ENCODE measurements at regions not wholly inside any gene's neighbourhood (a gene's known extent, or its start where the extent isn't known, plus 50 kb on each side); places are given as distances from the start of the nearest gene placed in this dataset.
A peak's percentile ranks its signal among the peaks of the same experiment; 100 is the strongest.

DNA sequence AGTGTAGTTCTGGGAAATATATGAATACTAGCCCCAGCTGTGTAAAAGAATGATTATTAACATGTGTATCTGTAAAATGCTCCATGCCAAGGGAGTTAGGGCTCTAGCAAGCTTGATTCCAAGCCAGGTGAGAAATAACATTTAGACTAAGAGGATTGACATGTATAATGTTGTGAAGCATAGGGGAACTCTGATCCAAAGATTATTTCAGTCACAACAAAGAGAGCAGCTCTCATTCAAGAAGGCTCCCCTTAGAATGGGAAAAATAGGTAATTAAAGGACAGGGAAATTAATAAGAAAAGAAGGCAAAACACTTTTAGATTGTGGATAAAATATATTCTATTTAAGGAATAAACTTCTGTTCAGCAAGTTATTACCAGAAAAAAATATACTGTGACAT, 347.3 kb upstream of the CDH7 start:
- no peak for DNase-seq

DNA sequence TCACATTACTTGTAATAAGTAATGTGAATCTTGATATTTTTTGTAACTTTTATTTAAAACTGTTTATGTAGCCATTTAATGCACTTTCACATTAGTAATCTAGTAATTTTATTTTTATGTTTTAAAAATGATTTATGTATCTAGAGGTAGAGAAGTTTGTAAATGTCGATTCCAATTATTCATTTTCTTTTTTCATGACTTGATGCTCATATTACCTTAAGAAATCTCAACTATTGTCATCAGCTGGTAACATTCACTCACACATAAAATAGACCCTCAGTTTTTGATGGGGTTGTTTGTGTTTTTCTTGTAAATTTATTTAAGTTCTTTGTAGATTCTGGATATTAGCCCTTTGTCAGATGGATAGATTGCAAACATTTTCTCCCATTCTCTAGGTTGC, 351.7 kb upstream of the CDH7 start:
- no peak for DNase-seq

DNA sequence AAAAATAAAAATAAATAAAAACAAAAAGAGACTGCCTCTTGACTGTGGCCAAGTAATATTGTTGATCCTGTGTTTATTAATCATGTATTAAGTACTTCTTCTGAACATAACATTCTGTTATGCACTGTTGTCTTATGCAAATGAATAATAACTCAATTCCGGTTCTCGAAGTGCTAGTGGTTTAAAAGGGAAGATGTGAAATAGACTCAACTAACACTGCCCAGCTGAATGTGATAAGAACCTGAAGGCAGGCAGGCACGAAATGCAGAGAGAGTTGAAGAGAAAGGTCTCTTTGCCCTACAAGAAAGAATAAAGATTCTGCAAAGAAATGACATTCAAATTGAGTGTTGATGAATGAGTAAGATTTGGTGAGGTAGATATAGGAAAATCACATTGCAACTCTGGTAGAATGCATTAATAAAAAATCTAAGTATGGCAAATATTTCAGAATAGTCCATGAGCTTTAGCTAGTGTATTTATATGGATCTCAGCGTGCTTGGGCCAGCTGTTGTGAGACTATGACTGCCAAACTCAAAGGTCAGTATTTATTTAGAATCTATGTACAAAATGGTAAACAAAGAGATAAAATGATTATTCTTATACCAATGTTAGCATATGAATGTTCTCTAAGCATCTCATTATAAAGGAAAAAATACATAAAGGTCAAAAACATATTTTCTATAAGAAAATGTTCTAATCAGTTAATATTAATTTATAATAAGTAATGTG, 352.3 kb upstream of the CDH7 start:
- no peak for DNase-seq

DNA sequence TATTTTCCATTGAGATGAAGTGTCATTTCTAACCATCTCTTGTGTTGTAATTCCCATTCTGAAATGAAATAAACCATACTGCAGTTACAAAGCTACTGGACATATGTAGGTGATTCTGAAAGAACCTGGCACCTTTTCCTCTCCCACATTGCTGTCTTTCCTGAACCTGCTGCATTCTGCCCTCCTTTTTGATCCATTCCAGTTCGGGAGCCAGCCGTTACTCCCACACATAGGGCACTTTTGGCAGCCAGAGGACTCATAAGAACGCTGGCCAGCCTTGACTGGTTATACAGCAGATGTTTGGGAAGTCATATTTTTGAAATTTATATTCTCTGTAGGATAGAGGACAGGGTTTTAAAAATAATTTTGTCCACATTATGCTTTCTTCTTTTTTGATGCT, 369.8 kb upstream of the CDH7 start:
- no peak for DNase-seq

DNA sequence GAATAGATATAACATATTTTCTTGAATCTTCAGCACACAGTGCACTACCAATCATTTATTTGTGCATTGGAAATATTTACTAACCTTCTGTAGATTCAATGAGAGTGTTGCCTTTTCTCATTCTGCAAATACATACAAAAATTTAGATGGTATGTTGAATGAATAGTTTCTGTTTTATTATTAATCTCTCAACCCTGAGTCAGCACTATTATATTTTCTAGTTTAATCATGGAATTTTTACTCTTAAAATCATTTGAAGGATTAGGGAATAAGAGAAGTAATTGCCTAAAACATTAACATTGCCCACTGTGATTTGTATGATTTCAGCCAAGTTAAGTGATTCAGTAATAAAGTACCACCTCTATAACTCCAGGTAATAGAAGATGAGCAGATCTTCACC, 370.2 kb upstream of the CDH7 start:
- DNase-seq = no peak

DNA sequence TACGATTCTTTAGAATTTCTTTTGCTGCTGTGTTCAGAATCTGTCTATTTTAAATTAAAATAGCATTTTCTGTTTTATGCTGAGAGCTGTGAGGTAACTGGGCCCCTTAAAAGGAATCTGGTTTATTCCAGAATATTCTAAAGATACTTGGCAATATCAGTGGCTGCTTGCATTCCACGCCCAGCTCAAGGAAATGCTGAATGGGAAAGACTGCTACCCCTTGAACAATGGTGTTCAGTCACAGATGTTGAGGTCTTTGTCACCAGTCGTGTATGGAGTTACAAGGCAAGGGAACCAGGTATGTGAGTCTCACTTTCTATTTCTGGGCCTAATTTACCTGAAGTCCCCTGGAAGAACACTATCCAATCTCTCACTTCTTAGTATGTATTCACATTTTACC, 377.9 kb upstream of the CDH7 start:
- DNase-seq = no peak

DNA sequence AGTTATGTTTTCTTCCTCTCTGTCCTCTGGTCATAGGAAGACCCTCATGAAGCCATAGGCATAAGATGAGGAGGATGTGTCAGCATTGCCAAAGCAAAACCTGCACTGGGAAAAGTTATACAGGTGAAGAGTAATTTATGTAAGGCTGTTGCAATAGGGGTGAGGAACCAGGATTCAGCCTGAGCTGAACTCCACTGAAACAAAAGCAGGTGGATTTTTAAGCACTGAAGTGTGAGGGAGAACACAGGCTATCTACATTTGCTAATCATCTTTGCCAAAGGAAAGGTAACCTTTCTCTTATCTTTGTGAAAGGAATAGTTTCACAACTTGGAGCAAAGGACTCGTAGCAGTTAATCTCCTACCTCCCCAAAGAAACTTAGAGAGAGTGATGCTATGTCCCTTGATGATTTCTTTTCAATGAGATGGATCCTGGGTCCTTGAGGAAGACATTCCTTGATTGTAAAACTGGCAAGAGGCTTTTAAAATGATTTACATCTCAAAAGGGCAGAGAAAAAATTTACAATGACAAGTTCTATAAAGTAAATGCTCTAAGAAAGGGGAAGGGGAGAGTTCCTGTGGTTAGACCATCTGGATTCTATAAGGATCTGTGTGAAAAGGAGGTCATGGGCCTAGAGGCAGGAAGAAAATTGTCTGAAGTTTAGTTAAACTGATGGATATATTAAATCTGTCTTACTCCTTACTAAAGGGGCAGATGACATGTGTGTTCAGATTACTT, 385.4 kb upstream of the CDH7 start:
- peak; percentile 7 for DNase-seq

DNA sequence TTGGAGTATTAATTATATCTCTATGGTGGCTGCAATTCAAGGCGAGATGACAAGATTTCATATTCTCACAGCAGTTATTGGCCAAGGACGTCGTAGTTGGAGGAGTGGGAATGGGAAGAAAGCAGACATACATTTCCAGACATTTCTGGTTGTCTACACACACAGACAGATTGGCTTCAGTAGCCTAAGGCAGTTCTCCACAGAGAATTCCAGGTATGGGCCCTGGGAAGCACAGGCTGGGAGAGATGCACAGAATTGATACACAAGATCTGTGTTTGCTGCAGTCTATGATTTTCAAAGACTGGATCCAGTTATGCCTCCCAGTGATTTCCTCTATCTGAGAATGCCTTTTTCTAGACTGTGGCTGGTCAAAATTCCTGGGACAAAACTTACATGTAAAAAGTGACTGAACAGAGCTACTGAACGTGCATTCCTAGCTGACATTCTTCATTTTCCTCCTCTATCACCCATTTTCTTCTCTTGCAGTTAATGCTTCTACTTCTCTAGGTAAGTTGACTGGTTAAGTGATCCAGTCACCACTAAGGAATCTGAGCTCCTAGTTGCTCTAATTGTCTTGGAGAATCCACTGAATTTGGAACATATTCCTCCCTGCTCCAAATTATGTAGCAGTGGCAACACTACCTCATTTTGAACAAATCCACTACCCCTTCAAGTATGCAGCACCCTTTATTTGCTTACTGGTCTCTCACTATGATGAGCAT, 386.7 kb upstream of the CDH7 start:
- peak; percentile 5 for DNase-seq

DNA sequence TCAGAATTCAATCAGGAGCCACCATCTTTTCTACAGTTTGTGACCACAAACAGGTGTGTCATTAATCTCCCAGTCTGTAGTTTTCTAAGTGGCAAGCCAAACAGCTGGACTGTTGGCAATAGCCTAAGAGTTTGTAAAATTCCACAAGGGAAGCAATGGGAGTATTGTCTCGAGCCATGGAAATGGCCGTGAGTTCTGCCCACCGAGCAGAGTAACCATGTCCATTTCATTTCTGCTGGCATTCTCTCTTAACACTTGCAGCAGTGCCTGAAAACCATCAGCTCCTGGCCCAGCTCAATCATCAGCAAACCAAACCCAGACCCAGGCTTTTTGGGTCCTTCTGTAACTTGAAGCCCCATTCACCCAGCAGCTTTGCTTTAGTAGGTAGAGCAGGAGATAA, 387.8 kb upstream of the CDH7 start:
- no peak for DNase-seq

DNA sequence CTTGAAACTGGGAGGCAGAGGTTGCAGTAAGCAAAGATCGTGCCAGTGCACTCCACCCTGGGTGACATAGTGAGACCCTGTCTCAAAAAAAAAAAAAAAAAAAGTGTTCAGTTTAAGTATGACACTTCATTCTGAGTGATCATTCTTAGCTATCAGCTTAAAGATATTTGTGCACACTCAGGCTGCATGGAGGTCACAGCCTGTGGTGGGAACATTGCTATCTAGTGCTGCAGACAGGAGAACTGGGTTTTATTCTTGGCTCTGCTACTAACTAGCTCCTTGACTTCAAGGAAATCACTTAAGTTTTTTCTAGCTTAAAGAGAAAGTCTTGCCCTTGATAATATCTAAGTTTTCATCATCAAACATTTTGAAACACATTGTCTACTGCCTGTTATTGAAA, 391.3 kb upstream of the CDH7 start:
- no peak for DNase-seq

DNA sequence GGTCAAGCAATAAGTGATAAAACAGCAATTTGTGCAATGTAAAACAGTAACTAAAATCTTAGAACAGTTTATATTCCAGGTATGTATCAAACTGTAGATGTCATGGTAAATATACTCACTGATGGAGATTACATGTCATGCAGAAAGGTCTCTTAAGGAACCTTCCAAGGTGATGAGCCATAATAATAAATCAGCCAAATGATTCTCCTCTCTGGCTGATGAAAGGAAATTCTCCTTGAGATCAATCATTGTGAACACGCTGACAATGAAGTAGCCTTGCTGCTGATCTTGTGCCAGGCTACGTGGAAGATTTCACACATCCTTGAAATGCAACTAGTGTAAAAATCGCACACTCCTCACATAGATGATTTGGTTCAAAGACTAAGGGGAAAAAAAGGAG, 392.5 kb upstream of the CDH7 start:
- no peak for DNase-seq

DNA sequence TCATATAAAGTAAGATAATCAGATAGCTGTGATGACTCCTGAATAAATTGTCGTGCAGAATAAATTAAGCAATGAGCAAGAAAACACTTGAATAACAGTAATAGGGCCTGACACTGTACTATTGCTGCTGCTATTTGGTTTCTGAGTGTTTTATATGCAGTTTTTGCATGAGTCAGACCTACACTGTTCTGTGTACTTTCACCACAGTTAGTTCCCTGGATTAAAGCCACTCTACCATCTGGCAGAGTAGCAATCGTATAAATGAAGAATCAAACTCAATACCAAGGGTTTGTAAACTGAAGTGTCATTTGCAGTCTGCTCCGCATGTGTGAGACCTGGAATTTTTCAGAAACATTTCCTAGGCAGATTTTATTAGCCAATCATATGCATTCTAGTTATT, 398.6 kb upstream of the CDH7 start:
- DNase-seq = peak; percentile 21

DNA sequence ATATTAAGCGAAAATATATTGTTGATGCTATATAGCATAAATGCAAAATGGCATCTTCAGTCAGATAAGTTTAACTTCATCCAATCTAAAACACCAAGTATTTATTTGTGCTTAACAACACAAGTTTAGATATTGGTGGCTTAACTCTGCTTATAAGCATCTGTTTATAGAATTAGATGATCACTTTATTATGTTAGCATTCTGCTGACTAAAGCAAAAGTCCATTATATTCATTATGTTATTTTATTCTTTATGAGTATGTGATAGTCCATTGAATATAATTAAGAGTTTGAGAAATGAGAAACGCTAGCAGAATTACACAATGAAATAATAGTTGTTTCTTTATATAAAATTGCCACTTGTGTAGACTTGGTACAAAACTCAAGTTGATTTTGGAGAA, 401.2 kb upstream of the CDH7 start:
- DNase-seq = no peak

DNA sequence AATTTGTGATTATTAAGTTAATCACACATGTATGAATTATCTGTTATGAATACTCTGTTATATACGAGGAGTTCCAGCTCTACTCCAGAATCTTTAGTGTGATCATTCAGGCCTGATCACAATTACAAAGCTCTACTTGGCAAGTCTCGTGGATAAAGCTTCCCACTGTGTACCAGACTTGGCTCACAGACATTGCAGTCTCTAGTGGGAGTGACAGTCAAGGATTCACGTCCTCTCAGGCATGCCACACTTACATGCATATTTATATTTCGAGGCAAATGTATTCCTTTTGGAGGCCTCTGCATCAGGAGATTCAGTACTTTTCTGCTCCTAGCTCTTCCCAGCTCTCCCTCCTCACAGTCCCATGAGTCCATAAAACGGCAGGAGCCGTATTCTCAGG, 403.4 kb upstream of the CDH7 start:
- DNase-seq = no peak

DNA sequence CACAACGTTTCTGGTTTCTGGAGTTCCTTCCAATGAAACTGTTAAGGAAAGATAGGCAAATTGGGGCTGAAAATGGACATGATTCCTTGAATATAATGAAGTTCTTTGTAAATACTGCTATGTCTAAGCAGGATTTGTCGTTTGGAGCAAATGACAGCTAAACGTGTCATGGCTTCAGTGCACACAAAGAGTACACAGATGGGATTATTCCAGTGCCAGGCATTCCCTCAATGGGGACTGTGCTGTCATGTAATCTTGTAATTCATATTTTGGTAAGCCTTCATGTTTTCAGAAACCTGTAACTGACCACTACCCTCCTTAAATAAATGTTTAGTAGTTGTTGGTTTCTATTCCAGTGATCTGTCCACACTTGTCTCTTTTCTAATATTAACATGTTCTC, 404.7 kb upstream of the CDH7 start:
- DNase-seq = no peak

DNA sequence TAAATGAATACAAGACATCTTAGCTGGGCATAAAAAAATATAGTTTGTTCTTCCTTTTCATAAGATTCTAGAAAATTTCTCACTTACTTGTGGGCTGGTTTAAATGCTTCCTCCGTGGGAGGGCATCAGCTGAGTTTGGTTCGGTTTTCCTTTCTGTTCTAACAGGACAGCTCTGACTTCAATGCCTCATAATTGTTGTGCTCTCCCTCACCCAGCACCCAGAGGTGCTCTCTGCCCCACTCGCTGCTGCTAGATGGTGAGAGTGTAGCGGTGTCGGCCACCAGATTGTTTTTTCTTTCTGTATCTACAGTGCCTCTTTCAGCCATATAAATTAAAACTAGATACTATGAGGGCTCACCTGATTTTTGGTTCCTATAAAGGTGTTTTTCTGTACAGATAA, 407.2 kb upstream of the CDH7 start:
- no peak for DNase-seq

DNA sequence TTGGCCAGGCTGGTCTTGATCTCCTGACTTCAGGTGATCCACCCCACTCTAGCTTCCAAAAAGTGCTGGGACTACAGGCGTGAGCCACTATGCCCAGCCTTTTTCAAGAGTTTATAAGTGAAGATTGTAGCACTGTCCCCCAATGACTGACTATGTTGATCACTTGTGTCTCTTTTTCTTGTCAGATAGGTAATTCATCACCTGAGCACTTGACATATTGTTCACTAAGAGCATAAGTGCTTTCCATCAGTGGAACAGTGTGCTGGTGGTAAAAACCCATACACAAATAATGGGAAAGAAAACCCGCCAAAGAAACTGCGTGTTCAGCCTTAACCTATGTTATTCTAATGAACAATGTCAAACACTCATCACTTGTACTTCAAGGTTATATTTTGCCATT, 414.4 kb upstream of the CDH7 start:
- no peak for DNase-seq

DNA sequence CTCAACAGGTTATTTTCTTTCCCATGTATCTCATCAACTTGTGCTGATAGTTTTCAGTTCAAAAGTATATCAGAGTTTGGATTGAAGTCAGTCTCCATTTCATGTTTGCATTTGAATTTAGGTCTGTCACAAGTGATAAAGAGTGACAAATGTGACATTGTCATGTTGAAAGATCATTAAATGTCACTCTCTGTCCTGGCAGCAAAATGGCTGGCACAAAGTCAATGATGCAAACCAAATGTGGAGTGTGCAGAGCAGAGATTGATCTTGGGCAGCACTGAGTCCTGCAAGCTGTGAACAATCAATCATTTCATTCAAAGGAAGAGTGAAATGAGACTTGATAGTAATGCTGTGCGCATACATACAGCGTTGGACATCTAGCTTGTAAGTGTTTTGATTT, 421.8 kb upstream of the CDH7 start:
- DNase-seq = no peak

DNA sequence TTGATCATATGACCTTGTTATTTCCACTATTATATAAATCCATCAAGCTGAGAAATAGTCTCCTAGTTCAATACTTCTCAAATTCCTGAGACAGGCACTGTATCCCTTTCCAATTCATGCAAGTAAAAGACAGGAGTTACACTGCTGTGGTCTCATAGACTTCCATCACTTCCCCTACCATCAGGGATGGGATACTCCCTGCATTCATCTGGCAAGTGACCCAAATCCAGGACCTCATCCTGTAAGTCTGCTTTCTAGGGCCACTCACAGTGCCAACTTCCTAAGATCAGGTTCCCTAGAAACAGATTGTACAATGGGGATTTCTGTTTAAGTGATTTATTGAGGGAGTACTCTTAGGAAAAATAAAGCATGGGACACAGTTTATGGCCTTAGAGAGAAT, 424.0 kb upstream of the CDH7 start:
- DNase-seq = no peak

DNA sequence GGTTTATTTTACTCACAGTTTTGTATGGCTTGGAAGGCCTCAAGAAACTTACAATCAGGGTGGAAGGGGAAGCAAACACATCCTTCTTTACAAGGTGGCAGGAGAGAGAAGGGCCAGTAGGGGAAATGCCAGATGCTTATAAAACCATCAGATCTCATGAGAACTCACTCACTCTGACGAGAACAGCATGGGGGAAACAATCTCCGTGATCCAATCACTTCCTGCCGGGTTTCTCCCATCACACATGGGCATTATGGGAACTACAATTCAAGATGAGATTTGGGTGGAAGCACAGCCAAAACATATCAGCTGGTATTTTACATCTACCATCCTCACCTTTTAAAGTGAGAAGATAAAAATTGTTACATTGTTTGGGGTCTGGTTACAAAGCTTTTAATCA, 427.9 kb upstream of the CDH7 start:
- no peak for DNase-seq

DNA sequence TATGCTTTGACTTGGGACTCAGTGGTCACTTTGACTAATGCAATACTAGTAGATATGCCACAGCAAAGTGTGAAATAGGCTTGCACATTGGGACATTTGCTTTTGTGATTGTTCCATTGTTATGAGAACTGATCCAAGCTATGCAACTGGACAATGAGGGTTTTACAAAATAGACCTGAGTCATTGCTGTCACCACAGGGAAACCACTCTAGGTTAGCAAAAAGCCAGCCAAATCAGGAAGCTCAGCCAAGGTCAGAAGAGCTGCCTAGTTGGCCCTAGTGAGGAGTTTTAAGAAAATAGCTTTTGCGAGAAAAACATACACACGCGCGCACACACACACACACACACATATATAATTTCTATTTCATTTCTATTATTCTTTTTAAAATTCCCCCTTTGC, 452.4 kb upstream of the CDH7 start:
- DNase-seq = no peak

DNA sequence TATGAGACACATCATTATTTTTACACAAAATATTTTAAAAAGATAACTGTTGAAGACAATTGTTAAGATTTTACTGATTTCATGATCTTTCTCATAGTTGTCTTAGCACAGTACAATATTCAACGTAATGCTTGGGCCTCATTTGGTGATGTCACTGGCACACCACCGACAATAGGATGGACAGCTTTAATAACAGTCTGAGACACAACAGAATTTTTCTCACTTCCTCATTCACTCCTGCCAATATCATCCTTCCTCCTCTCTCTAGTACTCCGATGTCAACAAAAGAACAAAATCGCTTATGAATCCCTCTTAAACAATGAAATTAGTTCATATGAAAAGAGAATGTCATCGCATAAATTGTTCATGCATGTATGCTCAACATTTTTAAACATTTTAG, 461.9 kb upstream of the CDH7 start:
- no peak for DNase-seq

DNA sequence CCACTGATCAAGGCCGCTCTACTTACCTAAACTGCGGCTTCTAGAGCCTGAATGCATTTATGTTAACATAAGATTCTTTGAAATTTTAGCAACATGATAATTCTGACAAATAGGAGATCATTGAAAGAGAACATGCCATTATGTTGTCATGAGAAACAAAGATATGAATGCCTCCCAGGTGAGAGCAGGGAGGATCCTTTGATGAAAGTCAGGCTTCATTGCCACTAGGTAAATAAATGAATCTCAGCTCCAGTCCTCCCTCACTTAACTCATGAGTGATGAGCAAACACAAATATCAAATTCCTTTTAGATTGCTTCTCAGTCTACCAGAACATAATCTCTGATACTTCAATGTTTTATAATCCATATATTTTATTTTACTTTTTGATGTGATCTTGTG, 463.2 kb upstream of the CDH7 start:
- DNase-seq = no peak

DNA sequence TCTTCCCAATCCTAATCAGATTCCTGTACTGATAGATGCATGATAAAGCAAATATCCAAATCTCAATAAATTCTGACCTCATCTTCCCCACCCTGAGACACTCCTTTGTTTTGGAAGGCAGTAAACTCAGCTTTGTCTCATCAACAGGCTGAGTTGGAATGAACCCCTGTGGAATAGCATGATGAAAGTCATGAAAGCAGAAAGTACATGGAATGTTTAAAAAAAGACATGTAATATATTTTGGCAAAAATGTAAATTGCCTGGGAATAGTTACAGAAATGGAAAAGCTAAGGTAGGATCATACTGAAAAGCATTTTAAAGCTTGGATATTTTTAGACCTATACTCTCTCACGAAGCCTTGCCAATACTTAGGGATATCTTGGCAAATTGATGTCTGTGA, 468.7 kb upstream of the CDH7 start:
- DNase-seq = no peak
